SK-N-SH (cell line): ENCODE measurements at regions not wholly inside any gene's neighbourhood (a gene's known extent, or its start where the extent isn't known, plus 50 kb on each side); places are given as distances from the start of the nearest gene placed in this dataset.

Experiments used
- CTCF ChIA-PET: fragments of 300-600, 350-600 bp; formaldehyde crosslinking; extraction: SDS; loops from one replicate; lab custom pipeline; 2021; lab: Yijun Ruan, JAX
- POLR2A ChIA-PET: fragments of 350-600 bp; sonication (Branson Sonifier 250); formaldehyde crosslinking; extraction: SDS; loops from one replicate; lab custom pipeline; 2020; ENCODE audit warnings: antibody characterized with exemption, inconsistent platforms; lab: Yijun Ruan, JAX
- DNase-seq: peaks from one replicate; pipeline ENCODE4 v3.0.0; 2012
- H2AFZ ChIP-seq: fragments of 200-600 bp; sonication (generic); 2 replicates; pipeline ENCODE4 v1.8.1; 2016; ENCODE audit warnings: antibody characterized with exemption, mild to moderate bottlenecking, low read depth
- H3F3A ChIP-seq: fragments of 200-600 bp; sonication (generic); replicated peaks from 2 replicates; pipeline ENCODE3; 2016; ENCODE audit warnings: antibody characterized with exemption, mild to moderate bottlenecking; ENCODE audit not compliant: insufficient read depth
- H3K27ac ChIP-seq, 2 experiments: fragments of 200-500 bp in 1 of 2; fragments of 200-600 bp in 1 of 2; sonication (Bioruptor generic) in 1 of 2; sonication (generic), shearing (Covaris generic) in 1 of 2; 2 replicates each; pipeline versions ENCODE4 v1.5.1 to v1.6.1; 2014 to 2016; ENCODE audit warnings: low read depth in 2 of 2, inconsistent platforms in 1 of 2, low read length in 1 of 2, mild to moderate bottlenecking in 1 of 2, mixed read lengths in 1 of 2
- H3K27me3 ChIP-seq: fragments of 200-600 bp; sonication (generic), shearing (Covaris generic); 2 replicates; pipeline ENCODE4 v1.6.1; 2016; ENCODE audit warnings: mixed run types; ENCODE audit not compliant: insufficient read depth
- H3K36me3 ChIP-seq, 2 experiments: fragments of 200-500 bp in 1 of 2; fragments of 200-600 bp in 1 of 2; sonication (Bioruptor generic) in 1 of 2; sonication (generic) in 1 of 2; replicated peaks in 1 of 2; 2 replicates each; pipeline versions ENCODE3 to v1.5.1; 2014 to 2016; ENCODE audit warnings: low read length in 1 of 2, mild to moderate bottlenecking in 1 of 2; ENCODE audit not compliant: insufficient read depth in 2 of 2, control insufficient read depth in 1 of 2
- H3K4me1 ChIP-seq, 2 experiments: fragments of 200-500 bp in 1 of 2; fragments of 200-600 bp in 1 of 2; sonication (Bioruptor generic) in 1 of 2; sonication (generic), shearing (Covaris generic) in 1 of 2; 2 replicates each; pipeline versions ENCODE4 v1.5.1 to v1.6.1; 2014 to 2016; ENCODE audit warnings: low read depth in 1 of 2, low read length in 1 of 2, mixed run types in 1 of 2; ENCODE audit not compliant: insufficient read depth in 2 of 2, control insufficient read depth in 1 of 2
- H3K4me2 ChIP-seq: fragments of 200-600 bp; sonication (generic), shearing (Covaris generic); 2 replicates; pipeline ENCODE4 v1.6.1; 2017; ENCODE audit warnings: mixed run types
- H3K4me3 ChIP-seq, 2 experiments: fragments of 200-500 bp in 1 of 2; fragments of 200-600 bp in 1 of 2; sonication (Bioruptor generic) in 1 of 2; sonication (generic), shearing (Covaris generic) in 1 of 2; 2 replicates each; pipeline versions ENCODE4 v1.5.1 to v1.8.1; 2014 to 2016; ENCODE audit warnings: low read depth in 2 of 2, inconsistent platforms in 1 of 2, low read length in 1 of 2, mild to moderate bottlenecking in 1 of 2, mixed read lengths in 1 of 2, moderate library complexity in 1 of 2
- H3K79me2 ChIP-seq: fragments of 200-600 bp; sonication (generic); 2 replicates; pipeline ENCODE4 v1.8.1; 2017; ENCODE audit warnings: mild to moderate bottlenecking; ENCODE audit not compliant: insufficient read depth
- H3K9ac ChIP-seq: fragments of 200-600 bp; sonication (generic); 2 replicates; pipeline ENCODE4 v1.6.1; 2017; ENCODE audit warnings: mixed run types
- H3K9me2 ChIP-seq: fragments of 200-600 bp; sonication (generic); 2 replicates; pipeline ENCODE4 v1.6.1; 2017; ENCODE audit warnings: mixed run types
- H3K9me3 ChIP-seq: fragments of 200-600 bp; sonication (generic); 2 replicates; pipeline ENCODE4 v1.6.1; 2017; ENCODE audit warnings: mixed run types, mild to moderate bottlenecking, moderate library complexity
- H4K20me1 ChIP-seq: fragments of 200-600 bp; sonication (generic); 2 replicates; pipeline ENCODE4 v1.6.1; 2017; ENCODE audit warnings: mild to moderate bottlenecking, mixed run types; ENCODE audit not compliant: insufficient read depth
- CTCF ChIP-seq: fragments of 200-600 bp; sonication (generic); IDR thresholded peaks from 2 replicates; pipeline ENCODE4 v1.6.1; 2017; ENCODE audit warnings: antibody characterized with exemption, mild to moderate bottlenecking, moderate library complexity
- EP300 ChIP-seq, 2 experiments: IDR thresholded peaks; 2 replicates each; pipeline versions ENCODE4 v1.4.0 to v1.6.1; 2012; ENCODE audit warnings: borderline replicate concordance in 1 of 2, low read depth in 1 of 2, low read length in 1 of 2
- EZH2phosphoT487 ChIP-seq: fragments of 200-600 bp; sonication (generic); IDR thresholded peaks from 2 replicates; pipeline ENCODE4 v1.6.1; 2017; ENCODE audit warnings: low read depth, mixed run types, mild to moderate bottlenecking, antibody characterized with exemption, moderate library complexity, borderline replicate concordance
- FOSL2 ChIP-seq: IDR thresholded peaks from 2 replicates; pipeline ENCODE4 v1.4.0; 2012; ENCODE audit warnings: low read depth, mild to moderate bottlenecking, moderate library complexity, borderline replicate concordance
- FOXJ3 ChIP-seq: sonication (generic); formaldehyde crosslinking; IDR thresholded peaks from 2 replicates; pipeline ENCODE4 v1.5.1; 2020; ENCODE audit warnings: mild to moderate bottlenecking, missing genetic modification reagents
- FOXM1 ChIP-seq: IDR thresholded peaks from 2 replicates; pipeline ENCODE4 v1.4.0; 2012; ENCODE audit warnings: low read depth, mild to moderate bottlenecking
- MXI1 ChIP-seq: IDR thresholded peaks from 2 replicates; pipeline ENCODE4 v1.6.1; 2012; ENCODE audit warnings: mild to moderate bottlenecking, low read depth, low read length, improper control_type of control experiment
- NFIC ChIP-seq: IDR thresholded peaks from 2 replicates; pipeline ENCODE4 v1.4.0; 2012; ENCODE audit warnings: borderline replicate concordance
- POLR2AphosphoS5 ChIP-seq: IDR thresholded peaks from 2 replicates; pipeline ENCODE4 v1.6.1; 2012; ENCODE audit warnings: low read depth, low read length
- REST ChIP-seq: IDR thresholded peaks from 2 replicates; pipeline ENCODE4 v1.6.1; 2012; ENCODE audit warnings: mild to moderate bottlenecking, low read depth, low read length, moderate library complexity
- RXRA ChIP-seq: IDR thresholded peaks from 2 replicates; pipeline ENCODE4 v1.4.0; 2012; ENCODE audit warnings: low read depth, mild to moderate bottlenecking, borderline replicate concordance
- SIN3A ChIP-seq: IDR thresholded peaks from 2 replicates; pipeline ENCODE4 v1.6.1; 2012; ENCODE audit warnings: low read depth, mild to moderate bottlenecking, low read length, moderate library complexity, borderline replicate concordance
- TAF1 ChIP-seq: IDR thresholded peaks from 2 replicates; pipeline ENCODE4 v1.6.1; 2012; ENCODE audit warnings: low read depth, mild to moderate bottlenecking, low read length, moderate library complexity, borderline replicate concordance
- TCF12 ChIP-seq: IDR thresholded peaks from 2 replicates; pipeline ENCODE4 v1.4.0; 2012
- TEAD4 ChIP-seq: IDR thresholded peaks from 2 replicates; pipeline ENCODE4 v1.4.0; 2012; ENCODE audit warnings: mild to moderate bottlenecking, borderline replicate concordance; ENCODE audit not compliant: insufficient read depth
- YY1 ChIP-seq: IDR thresholded peaks from 2 replicates; pipeline ENCODE4 v1.4.0; 2012; ENCODE audit warnings: low read depth, mild to moderate bottlenecking
- WGBS: methylation state at CpG from one replicate; pipeline ENCODE4 v1.1.6; 2017; ENCODE audit warnings: low lambda C conversion rate; 5-methylcytosine and 5-hydroxymethylcytosine counted together
- TF ChIP-seq, protein P1 (sequence below): IDR thresholded peaks from 2 replicates; pipeline ENCODE4; 2012
- TF ChIP-seq, protein P2 (sequence below): IDR thresholded peaks from 2 replicates; pipeline ENCODE4 v1.4.0; 2012; ENCODE audit warnings: low read depth
- TF ChIP-seq, protein P3 (sequence below): IDR thresholded peaks from 2 replicates; pipeline ENCODE4 v1.4.0; 2012; ENCODE audit warnings: low read depth, borderline replicate concordance

GRCh38 chr17:14508156-14508555, 207.3 kb downstream of the HS3ST3B1 start:
- 0% methylated on average over 4 of the region's 5 CpGs for WGBS
- POLR2A ChIA-PET = no interaction called here
- H3K9me3 ChIP-seq = no peaks in the 10 kb centered on the region; the same call in 1 of the 2 replicates
- H3K4me3 ChIP-seq = no peak overlapping the region
- H3F3A ChIP-seq = no peaks in the 10 kb centered on the region
- H3K4me2 ChIP-seq = no peak overlapping the region
- H3K4me1 ChIP-seq = no peaks in the 10 kb centered on the region
- TF ChIP-seq RXRA (no peak), MXI1 (no peak), CTCF (no peak), EZH2phosphoT487 (no peak), FOXM1 (no peak), FOSL2 (no peak), REST (no peak), FOXJ3 (no peak)
- TF ChIP-seq, protein P1, sequence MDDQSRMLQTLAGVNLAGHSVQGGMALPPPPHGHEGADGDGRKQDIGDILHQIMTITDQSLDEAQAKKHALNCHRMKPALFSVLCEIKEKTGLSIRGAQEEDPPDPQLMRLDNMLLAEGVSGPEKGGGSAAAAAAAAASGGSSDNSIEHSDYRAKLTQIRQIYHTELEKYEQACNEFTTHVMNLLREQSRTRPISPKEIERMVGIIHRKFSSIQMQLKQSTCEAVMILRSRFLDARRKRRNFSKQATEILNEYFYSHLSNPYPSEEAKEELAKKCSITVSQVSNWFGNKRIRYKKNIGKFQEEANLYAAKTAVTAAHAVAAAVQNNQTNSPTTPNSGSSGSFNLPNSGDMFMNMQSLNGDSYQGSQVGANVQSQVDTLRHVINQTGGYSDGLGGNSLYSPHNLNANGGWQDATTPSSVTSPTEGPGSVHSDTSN = no peak
- TF ChIP-seq, protein P2, sequence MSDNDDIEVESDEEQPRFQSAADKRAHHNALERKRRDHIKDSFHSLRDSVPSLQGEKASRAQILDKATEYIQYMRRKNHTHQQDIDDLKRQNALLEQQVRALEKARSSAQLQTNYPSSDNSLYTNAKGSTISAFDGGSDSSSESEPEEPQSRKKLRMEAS = no peak
- H2AFZ ChIP-seq = no peak overlapping the region
- no peaks in the 10 kb centered on the region for H3K9me2 ChIP-seq
- CTCF ChIA-PET = no interaction called here
- H3K27me3 ChIP-seq = no peaks in the 10 kb centered on the region
- no peaks in the 10 kb centered on the region for H3K36me3 ChIP-seq
- no peaks in the 10 kb centered on the region for H3K79me2 ChIP-seq
- no peak overlapping the region for H3K27ac ChIP-seq
- DNase-seq = no peak
- H3K9ac ChIP-seq = no peak overlapping the region
- no peaks in the 10 kb centered on the region for H4K20me1 ChIP-seq

GRCh38 chr17:14506364-14506763, 205.5 kb downstream of the HS3ST3B1 start:
- Histone ChIP-seq H3K36me3 (no peaks in the 10 kb centered on the region), H3K9me2 (no peaks in the 10 kb centered on the region), H2AFZ (no peak overlapping the region), H4K20me1 (no peaks in the 10 kb centered on the region), H3K9me3 (no peaks in the 10 kb centered on the region), H3K4me3 (no peak overlapping the region), H3K27me3 (no peaks in the 10 kb centered on the region), H3K79me2 (no peaks in the 10 kb centered on the region), H3K4me2 (no peak overlapping the region), H3K4me1 (no peaks in the 10 kb centered on the region), H3F3A (no peaks in the 10 kb centered on the region), H3K27ac (no peak overlapping the region), H3K9ac (no peak overlapping the region)
- ChIA-PET POLR2A (no interaction called here), CTCF (no interaction called here)
- 6% methylated on average over 5 of the region's 5 CpGs for WGBS
- no peak for DNase-seq
- TF ChIP-seq NFIC = no peak
- TF ChIP-seq TCF12 = no peak
- TF ChIP-seq TAF1 = no peak
- no peak for TF ChIP-seq YY1
- no peak for TF ChIP-seq MXI1
- TF ChIP-seq EZH2phosphoT487 = no peak
- TF ChIP-seq, protein P3, sequence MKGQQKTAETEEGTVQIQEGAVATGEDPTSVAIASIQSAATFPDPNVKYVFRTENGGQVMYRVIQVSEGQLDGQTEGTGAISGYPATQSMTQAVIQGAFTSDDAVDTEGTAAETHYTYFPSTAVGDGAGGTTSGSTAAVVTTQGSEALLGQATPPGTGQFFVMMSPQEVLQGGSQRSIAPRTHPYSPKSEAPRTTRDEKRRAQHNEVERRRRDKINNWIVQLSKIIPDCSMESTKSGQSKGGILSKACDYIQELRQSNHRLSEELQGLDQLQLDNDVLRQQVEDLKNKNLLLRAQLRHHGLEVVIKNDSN = no peak
- TF ChIP-seq EP300 (IDR thresholded peaks at IDR 0.05; ENCODE audit: borderline replicate concordance in 1 of 2, low read depth in 1 of 2, low read length in 1 of 2) = no peak
- TF ChIP-seq, protein P1 = no peak
- TF ChIP-seq FOXM1 = no peak
- no peak for TF ChIP-seq SIN3A
- no peak for TF ChIP-seq POLR2AphosphoS5
- TF ChIP-seq TEAD4 = no peak
